ENCODE measurements at regions not wholly inside any gene's neighbourhood (a gene's known extent, or its start where the extent isn't known, plus 50 kb on each side); places are given as distances from the start of the nearest gene placed in this dataset.
A peak's percentile ranks its signal among the peaks of the same experiment; 100 is the strongest.

- DNase-seq (ENCODE audit: low spot score) = peak; percentile 47
Observed at GRCh38 chr3:64311424-64312061, 86.3 kb upstream of the PRICKLE2 start.

- DNase-seq (ENCODE audit: low spot score) = no peak
Observed at GRCh38 chr3:64308931-64309330, 83.7 kb upstream of the PRICKLE2 start.

- DNase-seq (ENCODE audit: low spot score) = peak; percentile 35
Observed at GRCh38 chr3:64306745-64307144, 81.5 kb upstream of the PRICKLE2 start.

DNA sequence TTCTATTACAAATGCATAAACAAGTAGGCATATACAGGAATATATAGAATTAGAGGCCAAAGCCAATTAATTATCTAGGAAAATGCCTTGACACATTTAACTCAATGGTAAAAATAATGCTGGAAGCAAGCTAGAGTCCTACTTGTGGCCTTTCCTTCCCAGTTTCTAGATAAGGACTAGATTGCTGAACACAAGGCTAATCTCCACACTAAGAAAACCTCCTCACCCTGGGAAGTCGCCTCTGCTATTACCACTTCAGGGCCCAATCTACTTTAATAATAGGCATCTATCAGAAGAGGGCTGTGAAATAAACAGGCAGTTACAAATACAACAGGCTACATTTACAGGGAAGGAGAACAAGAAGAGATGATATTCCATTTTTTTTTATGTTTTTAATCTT, 80.5 kb upstream of the PRICKLE2 start:
- DNase-seq (ENCODE audit: low spot score) = no peak

GRCh38 chr3:64304828-64305410, 79.7 kb upstream of the PRICKLE2 start:
- no peak for DNase-seq (ENCODE audit: low spot score)

DNA sequence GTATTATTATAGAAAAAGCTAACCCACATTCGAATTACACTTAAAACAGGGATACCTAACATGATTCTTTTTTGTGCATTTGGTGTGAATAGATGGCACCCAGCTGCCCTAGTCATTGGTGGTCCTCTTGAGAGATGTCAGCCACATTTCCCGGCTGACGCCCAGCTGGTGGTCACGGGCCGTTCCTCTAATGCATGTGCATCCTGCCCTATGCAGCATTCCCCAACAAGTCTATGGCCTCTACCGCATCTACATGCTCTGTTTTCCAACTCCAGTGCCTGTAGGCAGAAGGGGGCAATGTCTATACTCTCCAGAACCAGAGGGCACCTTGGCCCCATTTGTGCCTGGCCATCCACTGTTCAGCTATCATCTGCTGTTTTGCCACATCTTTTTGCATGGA, 78.6 kb upstream of the PRICKLE2 start:
- no peak for DNase-seq (ENCODE audit: low spot score)

DNA sequence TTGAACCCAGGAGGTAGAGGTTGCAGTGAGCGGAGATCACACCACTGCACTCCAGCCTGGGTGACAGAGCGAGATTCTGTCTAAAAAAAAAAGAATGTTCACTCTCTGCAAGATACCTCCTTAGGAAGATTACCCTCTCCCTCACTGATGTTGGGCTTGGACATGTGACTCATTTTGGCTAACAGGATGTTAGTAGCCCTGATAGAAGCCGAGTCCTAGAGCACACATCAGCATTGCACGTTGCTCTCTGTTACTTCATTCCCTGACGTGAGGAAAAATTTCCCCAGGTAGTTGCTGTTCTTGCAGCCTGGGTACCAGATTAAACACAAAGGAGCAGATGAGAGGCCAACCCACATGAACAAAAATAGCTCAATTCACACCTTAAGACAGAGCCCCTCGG, 78.1 kb upstream of the PRICKLE2 start:
- no peak for DNase-seq (ENCODE audit: low spot score)

DNA sequence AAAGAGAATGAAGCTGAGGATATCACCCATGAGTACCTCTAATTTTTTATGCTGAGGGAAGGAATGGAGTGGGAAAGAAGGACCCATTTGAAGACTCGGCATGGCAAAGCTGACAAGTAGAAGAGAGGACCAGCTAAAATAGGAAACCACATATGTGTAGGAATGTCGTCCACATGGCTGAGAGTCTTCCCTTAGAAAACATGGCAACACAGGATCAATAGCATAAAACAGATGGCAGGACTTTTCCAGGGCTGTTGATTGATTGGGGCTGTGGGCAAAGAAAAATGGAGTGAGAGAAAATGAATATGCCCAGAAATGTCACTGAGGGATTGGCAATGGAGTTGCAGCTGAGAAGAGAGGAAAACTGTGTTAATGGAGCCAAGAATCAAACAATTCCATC, 76.2 kb upstream of the PRICKLE2 start:
- no peak for DNase-seq (ENCODE audit: low spot score)

DNA sequence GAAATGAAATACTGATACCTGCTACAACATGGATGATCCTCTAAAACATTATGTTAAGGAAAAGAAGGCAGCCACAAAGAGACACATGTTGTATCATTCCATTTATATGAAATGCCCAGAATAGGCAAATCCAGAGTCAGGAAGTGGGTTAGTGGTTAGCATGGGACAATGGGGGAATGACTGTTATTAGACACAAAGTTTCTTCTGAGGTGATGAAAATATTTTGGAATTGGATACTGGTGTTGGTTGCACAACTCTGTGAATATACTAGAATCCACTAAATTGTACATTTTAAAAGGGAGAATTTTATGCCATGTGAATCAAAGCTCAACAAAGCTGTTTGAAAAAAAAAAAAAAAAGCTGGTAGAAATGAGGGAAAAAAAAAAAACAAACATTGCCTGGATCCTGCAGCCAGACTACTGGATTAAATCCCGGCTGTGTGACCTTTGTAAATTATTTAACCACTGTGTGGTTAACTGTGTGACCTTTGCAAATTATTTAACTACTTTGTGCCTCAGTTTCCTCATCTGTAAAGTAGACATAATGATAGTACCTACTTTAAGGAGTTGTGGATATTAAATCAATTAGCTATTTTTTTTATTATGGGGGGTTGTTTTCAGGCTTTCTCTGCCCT, 75.6 kb upstream of the PRICKLE2 start:
- peak; percentile 59 for DNase-seq (ENCODE audit: low spot score)

GRCh38 chr3:64299206-64299605, 73.9 kb upstream of the PRICKLE2 start:
- no peak for DNase-seq (ENCODE audit: low spot score)

DNA sequence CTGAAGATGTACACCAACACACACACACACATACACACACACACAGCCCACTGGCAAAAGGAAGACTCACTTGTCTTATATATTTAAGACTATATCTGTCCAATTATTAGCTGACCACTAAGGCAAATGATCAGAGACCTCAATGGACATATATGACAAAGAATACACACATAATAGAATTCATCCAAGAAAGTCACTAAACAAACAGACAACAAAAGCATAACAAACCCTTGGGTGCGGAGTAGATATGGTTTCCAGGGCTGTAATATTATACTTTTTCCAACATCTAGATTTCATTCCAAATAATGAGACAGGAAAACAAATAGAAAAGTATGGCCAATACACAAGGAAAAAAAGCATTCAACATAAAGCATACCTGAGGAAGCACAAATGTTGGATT, 72.3 kb upstream of the PRICKLE2 start:
- DNase-seq (ENCODE audit: low spot score) = no peak

DNA sequence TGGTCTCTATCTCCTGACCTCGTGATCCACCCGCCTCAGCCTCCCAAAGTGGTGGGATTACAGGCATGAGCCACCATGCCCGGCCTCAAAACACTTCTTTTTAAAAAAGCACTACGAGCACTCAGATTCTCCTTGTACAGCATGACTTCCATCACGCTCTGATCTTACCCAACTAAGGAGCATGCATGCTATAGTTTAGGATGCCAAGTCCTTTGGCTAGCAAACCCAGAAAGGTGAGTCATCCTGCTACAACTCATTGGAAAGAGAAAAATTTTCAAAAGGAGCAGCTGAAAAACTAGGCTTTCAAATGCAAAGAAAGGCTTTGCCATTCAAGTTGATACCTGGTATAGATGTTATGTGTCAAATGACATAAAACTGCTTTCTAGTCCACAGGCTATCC, 70.3 kb upstream of the PRICKLE2 start:
- peak; percentile 82 for DNase-seq (ENCODE audit: low spot score)

DNA sequence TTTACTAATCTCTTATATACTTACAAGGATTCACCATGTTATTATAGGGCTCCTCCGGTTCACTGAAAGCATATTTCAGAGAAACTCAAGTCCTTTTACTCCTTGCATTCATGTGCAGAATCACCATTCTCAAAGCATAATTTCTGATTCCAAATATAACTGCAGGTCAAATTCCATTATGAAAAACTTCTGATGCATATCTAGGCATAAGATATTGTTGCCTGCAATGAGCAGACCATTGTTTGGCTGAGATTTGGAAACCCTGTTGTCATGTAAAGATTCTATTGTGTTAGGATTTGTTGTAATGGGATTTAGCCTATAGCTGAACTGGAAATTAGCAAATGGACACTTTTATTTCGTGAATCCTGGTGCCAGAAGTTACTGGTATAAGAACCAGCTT, 69.5 kb upstream of the PRICKLE2 start:
- no peak for DNase-seq (ENCODE audit: low spot score)

- DNase-seq (ENCODE audit: low spot score) = no peak
Observed at GRCh38 chr3:64293121-64293520, 67.9 kb upstream of the PRICKLE2 start.

DNA sequence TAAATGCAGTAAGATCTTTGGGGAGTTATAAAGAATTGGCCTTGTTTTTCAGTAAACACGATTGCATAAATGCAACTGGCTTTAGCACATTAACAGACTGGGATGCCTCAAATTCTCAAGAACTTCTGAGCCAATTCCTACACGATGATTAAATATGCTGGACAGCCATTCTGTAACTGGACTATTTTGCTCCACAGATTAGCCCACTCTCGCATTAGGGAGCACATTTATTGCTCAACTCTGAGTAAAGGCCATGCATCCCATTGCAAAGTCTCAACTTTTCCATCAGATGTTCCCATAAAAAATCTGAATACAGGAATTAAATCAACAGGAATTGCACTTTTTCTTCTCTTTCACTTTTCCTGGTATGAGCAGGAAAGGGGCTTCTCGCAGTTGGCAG, 66.7 kb upstream of the PRICKLE2 start:
- peak; percentile 77 for DNase-seq (ENCODE audit: low spot score)

GRCh38 chr3:64291345-64291744, 66.1 kb upstream of the PRICKLE2 start:
- DNase-seq (ENCODE audit: low spot score) = peak; percentile 82

DNA sequence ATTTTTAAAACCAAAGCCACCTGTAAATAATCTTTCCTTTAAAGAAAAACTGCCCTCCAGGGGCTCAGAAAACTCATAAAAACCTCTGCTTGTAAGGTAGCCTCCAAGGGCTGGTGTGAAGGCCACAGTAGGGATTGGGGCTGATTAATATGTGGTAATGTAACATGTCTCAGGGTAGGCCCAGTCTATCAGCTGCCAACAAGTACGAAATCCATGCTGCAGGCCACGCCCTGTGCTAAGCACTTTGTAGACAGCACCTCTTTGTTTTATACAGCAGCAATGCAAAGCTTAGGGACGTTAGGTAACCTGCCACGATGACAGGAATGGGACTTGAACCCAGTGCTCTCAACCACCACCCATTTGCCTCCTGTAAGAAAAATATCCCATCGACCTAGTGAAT, 65.6 kb upstream of the PRICKLE2 start:
- DNase-seq (ENCODE audit: low spot score) = peak; percentile 11

DNA sequence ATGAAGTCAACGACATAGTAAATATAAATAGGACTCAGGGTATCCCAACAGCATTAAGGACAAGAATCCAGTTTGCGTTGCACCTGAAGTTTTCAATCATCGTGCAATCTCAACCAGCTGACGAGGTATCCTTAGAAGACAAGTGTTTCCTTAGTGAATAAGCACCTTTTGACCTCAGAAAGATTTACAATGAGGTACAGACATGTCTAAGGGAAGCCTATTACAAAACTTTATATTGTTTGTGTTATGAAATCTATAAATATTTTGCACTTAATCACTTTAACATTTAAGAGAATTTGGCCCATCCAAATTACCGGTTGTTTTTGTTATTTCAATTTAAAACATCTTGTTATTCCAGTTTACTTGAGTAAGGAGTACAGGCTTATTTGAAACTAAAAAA, 64.9 kb upstream of the PRICKLE2 start:
- DNase-seq (ENCODE audit: low spot score) = no peak

DNA sequence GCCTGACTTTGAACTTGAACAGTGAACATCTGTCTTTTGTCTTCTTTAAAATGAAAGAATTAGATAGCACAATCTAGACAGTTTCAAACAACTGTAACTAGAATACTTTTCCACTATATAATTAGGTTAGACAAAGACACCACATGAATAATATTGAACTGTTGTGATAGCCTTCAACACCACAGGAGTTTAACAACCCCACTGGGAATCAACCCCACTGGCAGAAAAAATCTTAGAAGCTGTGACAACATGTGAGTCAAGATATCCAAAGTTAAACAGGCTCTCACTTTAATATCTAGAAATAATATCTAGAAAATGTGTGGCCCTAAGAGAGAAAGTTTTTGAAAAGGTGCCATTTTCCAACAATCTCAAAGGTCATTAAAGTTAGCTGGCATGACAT, 64.4 kb upstream of the PRICKLE2 start:
- DNase-seq (ENCODE audit: low spot score) = no peak

GRCh38 chr3:64278625-64279024, 53.4 kb upstream of the PRICKLE2 start:
- DNase-seq (ENCODE audit: low spot score) = no peak

DNA sequence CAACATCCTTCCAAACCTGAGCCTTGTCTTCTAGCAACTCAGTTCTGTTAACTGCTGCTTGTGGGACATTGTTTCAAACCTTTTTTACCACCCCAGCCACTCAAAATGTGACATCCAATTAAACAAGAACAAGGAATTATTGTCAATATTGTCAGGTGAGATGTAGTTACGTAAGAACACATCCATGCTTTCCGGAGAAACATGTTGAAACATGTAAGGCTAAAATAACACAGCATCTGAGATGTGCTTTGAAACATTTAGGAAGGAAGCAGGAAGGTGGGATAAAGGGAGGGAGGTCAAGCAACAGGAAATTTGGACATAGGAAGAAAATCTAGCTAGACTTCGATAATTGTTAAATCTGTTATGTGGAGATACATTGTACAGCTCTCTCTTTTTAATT, 50.9 kb upstream of the PRICKLE2 start:
- no peak for DNase-seq (ENCODE audit: low spot score)
